Heart right ventricle (tissue), 16 donors: ENCODE measurements at regions not wholly inside any gene's neighbourhood (a gene's known extent, or its start where the extent isn't known, plus 50 kb on each side); places are given as distances from the start of the nearest gene placed in this dataset.

Experiments
- ATAC-seq, 8 donors: fragments of 200-7000 bp; cut with Tn5 transposase; one replicate each; pipeline ENCODE4 v1.9.1; 2020; ENCODE audit warnings: mild to moderate bottlenecking in 8 of 8, moderate library complexity in 8 of 8, moderate number of reproducible peaks in 1 of 8
- DNase-seq, 2 donors: peaks; one replicate each; pipeline ENCODE4 v3.0.0-alpha.2; 2020
- H3K27ac ChIP-seq, 10 donors: fragments of 200-600 bp; sonication (generic) in 2 of 10; one replicate each; pipeline versions ENCODE4 v1.5.0 to v1.8.0; 2020 to 2022; ENCODE audit warnings: mild to moderate bottlenecking in 3 of 10
- H3K27me3 ChIP-seq, 7 donors: fragments of 200-600 bp; one replicate each; pipeline ENCODE4 v1.8.0; 2021 to 2022; ENCODE audit warnings: mild to moderate bottlenecking in 2 of 7
- H3K36me3 ChIP-seq, 9 donors: fragments of 200-600 bp; sonication (generic) in 1 of 9; one replicate each; pipeline versions ENCODE4 v1.5.0 to v1.8.0; 2020 to 2022; ENCODE audit warnings: mild to moderate bottlenecking in 2 of 9
- H3K4me1 ChIP-seq, 9 donors: fragments of 200-600 bp; sonication (generic) in 1 of 9; one replicate each; pipeline versions ENCODE4 v1.5.0 to v1.8.0; 2020 to 2022; ENCODE audit warnings: mild to moderate bottlenecking in 4 of 9
- H3K4me3 ChIP-seq, 10 donors: fragments of 200-600 bp; sonication (generic) in 2 of 10; one replicate each; pipeline versions ENCODE4 v1.5.0 to v1.8.0; 2020 to 2022; ENCODE audit warnings: mild to moderate bottlenecking in 7 of 10, moderate library complexity in 2 of 10
- H3K9me3 ChIP-seq, 11 donors: fragments of 200-600 bp in 10 of 11; sonication (generic) in 2 of 11; one replicate each; pipeline versions ENCODE4 v1.5.0 to v1.8.0; 2013 to 2022; ENCODE audit warnings: mild to moderate bottlenecking in 2 of 11, control low read depth in 1 of 11, moderate library complexity in 1 of 11
- WGBS, 2 donors: extraction: QIAGEN DNeasy Blood & Tissue Kit; methylation state at CpG; one replicate each; pipeline ENCODE4 v1.1.7; 2013; ENCODE audit warnings: inconsistent platforms in 1 of 2; 5-methylcytosine and 5-hydroxymethylcytosine counted together
- intact Hi-C, 10 donors: fragments of 100-400 bp; cut with DNase I; formaldehyde crosslinking; loops; one replicate each; pipeline versions ENCODE4 v1.11.1 to v1.14.2; 2022
- TF ChIP-seq, protein P1 (sequence below), 9 donors: fragments of 200-600 bp; sonication (generic) in 2 of 9; IDR thresholded peaks; one replicate each; pipeline versions ENCODE4 v1.5.0 to v1.8.0; 2021 to 2022; ENCODE audit warnings: antibody characterized with exemption in 9 of 9, mild to moderate bottlenecking in 5 of 9, moderate library complexity in 1 of 9
- donor health status: Arrhythmogenic right ventricular cardiomyopathy.
- donor health status: ischemic (EF 13 %, LVEDD 7.1; RV severe dilation, severe dysfunction).
- donor health status: healthy with polysubstance abuse.
- donor health status: DM: no; HTN: yes; CAD: no.
- donor health status: DM: no; HTN: no; CAD: no.
- donor health status: ischemic (EF 25% LVEDD 6.9; RV normal size, moderate dysfunction).
- donor health status: ischemic (EF 25% LVEDD 5.7; RV mildly dilated, moderate dysfunction).
- donor health status: healthy.
- donor health status: DM: yes; HTN: yes; CAD: no.
- donor health status: Ischemic cardiomyopathy.
- donor health status: ischemic (EF 35%, LVEDD 5.7; RV mildly dilated, moderate dysfunction).
- donor health status: nonischemic (EF 11% LVEDD 7.7; RV severe dilation, severe dysfunction).
- donor health status: DM: yes; HTN: yes; CAD: no.
- donor health status: PGD.
- donor health status: ischemic (EF 29% LVEDD 5.4; RV normal size, mild dysfunction).
- donor health status: nonischemic (EF 23%, LVEDD 6.1; RV moderate dilation, normal function).

DNA sequence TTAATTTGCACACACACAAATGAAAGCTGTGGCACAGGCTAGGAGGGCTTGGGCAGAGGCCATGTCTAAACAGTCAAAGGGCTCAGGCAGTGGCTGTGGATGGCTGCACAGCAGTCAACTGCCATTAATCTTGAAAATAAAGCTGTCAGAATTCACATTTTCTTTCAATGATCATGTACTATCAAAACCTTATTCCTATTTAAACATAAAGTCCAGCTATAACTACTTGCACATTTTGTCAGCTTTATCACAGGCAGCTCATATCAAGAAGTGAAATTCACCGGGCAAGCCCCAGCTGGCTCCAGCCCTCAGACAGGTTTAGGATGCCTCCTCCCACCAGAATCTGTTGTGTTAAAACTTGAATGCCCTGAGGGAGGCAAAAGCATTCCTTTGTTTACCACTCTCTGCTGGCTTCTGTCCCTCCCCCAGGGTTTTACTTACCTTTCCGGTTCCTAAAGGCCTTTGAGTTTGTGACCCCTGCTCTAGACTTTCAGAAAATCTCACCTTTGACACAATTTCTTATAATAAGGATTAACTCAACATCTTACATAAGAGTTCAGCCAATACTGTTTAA, 54.9 kb upstream of the GRAMD2B start:
- peak in 1 of 8 donors; percentile 31 for ATAC-seq
- Histone ChIP-seq H3K4me1 (peaks cover 0 to 11% (median 0%) of the 10 kb centered on the region in 9 donors), H3K9me3 (no peaks in the 10 kb centered on the region), H3K36me3 (no peaks in the 10 kb centered on the region), H3K27ac (no peak overlapping the region), H3K27me3 (no peaks in the 10 kb centered on the region), H3K4me3 (no peak overlapping the region)
- intact Hi-C loops = loop anchor here in 1 of 10 donors (10.0 kb wide), 1 partner anchor 56 kb away; the partner anchor contains the start of gene GRAMD2B
- TF ChIP-seq, protein P1, sequence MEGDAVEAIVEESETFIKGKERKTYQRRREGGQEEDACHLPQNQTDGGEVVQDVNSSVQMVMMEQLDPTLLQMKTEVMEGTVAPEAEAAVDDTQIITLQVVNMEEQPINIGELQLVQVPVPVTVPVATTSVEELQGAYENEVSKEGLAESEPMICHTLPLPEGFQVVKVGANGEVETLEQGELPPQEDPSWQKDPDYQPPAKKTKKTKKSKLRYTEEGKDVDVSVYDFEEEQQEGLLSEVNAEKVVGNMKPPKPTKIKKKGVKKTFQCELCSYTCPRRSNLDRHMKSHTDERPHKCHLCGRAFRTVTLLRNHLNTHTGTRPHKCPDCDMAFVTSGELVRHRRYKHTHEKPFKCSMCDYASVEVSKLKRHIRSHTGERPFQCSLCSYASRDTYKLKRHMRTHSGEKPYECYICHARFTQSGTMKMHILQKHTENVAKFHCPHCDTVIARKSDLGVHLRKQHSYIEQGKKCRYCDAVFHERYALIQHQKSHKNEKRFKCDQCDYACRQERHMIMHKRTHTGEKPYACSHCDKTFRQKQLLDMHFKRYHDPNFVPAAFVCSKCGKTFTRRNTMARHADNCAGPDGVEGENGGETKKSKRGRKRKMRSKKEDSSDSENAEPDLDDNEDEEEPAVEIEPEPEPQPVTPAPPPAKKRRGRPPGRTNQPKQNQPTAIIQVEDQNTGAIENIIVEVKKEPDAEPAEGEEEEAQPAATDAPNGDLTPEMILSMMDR (IDR thresholded peaks at IDR 0.05) = no peak
- 59% methylated on average over 2 of the region's 2 CpGs for WGBS, 2 donors
- no peak for DNase-seq

DNA sequence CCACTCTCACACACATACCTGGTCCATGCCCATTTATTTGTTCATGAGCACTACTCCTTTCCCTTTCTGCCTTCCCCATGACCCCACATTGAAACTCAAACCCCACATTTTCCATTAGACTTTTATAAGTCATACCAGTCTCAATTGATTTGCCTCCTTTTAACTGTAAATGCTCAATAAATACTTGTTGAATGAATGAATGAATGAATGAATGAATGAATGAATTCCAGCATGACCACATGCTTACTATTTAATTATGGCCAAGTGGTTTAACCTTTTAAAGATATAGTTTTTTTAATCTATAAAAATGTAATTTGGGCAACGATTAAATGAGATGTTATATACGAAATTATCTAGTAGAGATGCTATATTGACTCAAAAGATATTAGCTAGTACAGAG, 54.1 kb upstream of the GRAMD2B start:
- intact Hi-C loops = loop anchor here in 1 of 10 donors (10.0 kb wide), 1 partner anchor 56 kb away; the partner anchor contains the start of gene GRAMD2B
- Histone ChIP-seq H3K27ac (no peak overlapping the region), H3K36me3 (no peaks in the 10 kb centered on the region), H3K4me1 (peaks cover 0 to 11% (median 0%) of the 10 kb centered on the region in 9 donors), H3K4me3 (no peak overlapping the region), H3K27me3 (no peaks in the 10 kb centered on the region), H3K9me3 (no peaks in the 10 kb centered on the region)
- 96 to 99% methylated on average over 2 of the region's 2 CpGs for WGBS, 2 donors
- DNase-seq = no peak
- TF ChIP-seq, protein P1 (IDR thresholded peaks at IDR 0.05) = no peak
- ATAC-seq = no peak

DNA sequence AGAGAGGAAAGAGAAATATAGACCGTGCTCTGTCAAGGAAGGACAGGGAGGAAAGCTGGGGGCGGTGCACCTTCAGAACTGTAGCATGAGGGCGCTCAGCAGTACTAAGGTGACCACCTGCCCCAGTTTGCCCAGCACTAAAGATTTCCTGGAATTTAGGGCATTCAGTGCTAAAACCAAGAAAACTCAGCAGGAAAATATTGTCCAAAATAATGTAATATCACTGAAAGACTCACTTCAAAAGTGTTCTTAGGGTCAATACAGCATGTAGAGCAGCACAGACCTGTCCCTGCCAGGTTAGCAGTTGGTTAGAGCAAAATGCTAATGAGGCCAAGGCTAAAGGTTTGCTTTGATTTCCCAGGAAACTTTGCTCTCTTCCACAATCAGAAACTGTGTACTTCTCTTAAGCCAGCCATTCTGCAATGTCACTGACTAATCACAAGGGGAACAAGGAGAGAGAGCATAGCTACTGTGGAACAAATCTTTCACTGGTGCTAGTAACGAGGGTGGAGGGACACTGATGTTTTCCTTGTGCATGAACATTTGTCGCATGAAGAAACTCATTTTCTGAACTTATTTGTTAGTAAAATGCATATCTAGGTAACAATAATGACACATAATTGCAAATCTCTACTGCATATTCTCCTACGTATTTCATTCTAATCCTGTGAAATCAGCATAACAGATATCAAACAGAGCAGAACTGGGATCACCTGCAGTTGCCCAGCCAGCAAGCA, 53.0 kb upstream of the GRAMD2B start:
- Histone ChIP-seq H3K4me3 (no peak overlapping the region), H3K27me3 (no peaks in the 10 kb centered on the region), H3K9me3 (no peaks in the 10 kb centered on the region), H3K4me1 (peaks cover 0 to 11% (median 0%) of the 10 kb centered on the region in 9 donors), H3K27ac (peak overlapping the region in 1 of 10 donors; percentile 11), H3K36me3 (no peaks in the 10 kb centered on the region)
- ATAC-seq = peak in 7 of 8 donors; percentile 33 to 86 (median 73)
- DNase-seq = no peak
- WGBS, 2 donors = 69 to 73% methylated on average over 6 of the region's 6 CpGs
- TF ChIP-seq, protein P1 (IDR thresholded peaks at IDR 0.05) = peak in 6 of 9 donors; percentile 16 to 39 (median 20)
- intact Hi-C loops = loop anchor here in 3 of 10 donors (5.0 to 10.0 kb wide), 2 partner anchors 52 to 55 kb away; partner anchors contain the start of gene GRAMD2B (in 3 of the 3)

DNA sequence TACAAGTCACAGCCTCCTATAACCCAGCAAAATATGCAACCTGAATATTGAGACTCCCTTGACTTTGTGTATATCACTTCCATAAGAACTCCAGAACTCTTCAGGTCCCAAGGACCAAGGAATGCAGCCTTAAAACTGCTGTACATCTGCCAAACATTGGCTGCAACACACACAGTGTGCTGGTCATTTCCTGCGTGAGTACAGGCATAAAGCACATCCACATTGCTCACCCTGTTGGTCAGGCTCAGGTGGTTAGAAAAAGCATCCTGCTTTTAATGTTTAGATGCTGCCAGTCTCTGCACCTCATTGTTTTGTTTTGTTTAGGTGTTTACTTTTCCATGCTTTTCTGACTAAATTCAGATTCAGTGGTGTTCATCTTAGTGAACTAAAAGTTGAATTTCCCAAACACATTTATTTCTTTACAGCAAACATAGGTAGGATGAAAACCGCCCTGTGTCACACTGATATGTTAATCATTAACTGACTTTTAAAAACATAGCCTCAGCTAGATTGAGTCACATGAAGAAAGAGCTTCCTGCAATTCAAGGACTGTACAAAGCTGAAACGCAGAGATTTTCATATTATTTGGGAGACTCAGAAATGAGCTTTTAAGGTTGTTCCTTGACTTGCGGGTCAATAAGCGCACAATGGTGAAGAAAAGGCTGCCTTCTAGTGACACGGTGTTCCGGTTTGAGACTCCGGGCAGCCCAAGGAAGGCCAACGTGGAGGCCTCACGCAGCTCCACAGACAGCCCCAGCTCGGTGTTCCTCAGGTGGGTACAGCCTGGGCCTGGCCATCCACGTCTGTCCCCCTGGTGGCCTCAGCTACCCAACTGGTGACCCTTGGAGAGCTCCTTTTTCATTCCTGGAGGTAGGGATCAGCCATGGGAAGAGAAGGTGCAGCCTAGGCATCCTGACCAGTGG, 52.2 kb upstream of the GRAMD2B start:
- peaks cover 0 to 11% (median 0%) of the 10 kb centered on the region in 9 donors for H3K4me1 ChIP-seq
- H3K9me3 ChIP-seq = no peaks in the 10 kb centered on the region
- no peaks in the 10 kb centered on the region for H3K36me3 ChIP-seq
- DNase-seq (no peak), ATAC-seq (no peak)
- 92 to 94% methylated on average over 12 of the region's 12 CpGs for WGBS, 2 donors
- no peaks in the 10 kb centered on the region for H3K27me3 ChIP-seq
- H3K27ac ChIP-seq = no peak overlapping the region
- intact Hi-C loops = loop anchor here in 2 of 10 donors (5.0 to 10.0 kb wide), 2 partner anchors 51 to 54 kb away; partner anchors contain the start of gene GRAMD2B (in 2 of the 2)
- H3K4me3 ChIP-seq = no peak overlapping the region
- TF ChIP-seq, protein P1 (IDR thresholded peaks at IDR 0.05) = no peak
